SK-MEL-5 (cell line): ENCODE measurements at regions not wholly inside any gene's neighbourhood (a gene's known extent, or its start where the extent isn't known, plus 50 kb on each side); places are given as distances from the start of the nearest gene placed in this dataset.

ENCODE experiments used
- DNase-seq: peaks from one replicate; pipeline ENCODE4 v3.0.0-alpha.2; 2016; ENCODE audit warnings: low read depth, low spot score
- in situ Hi-C: cut with HindIII; loops from 2 replicates; pipeline ENCODE4 v1.10.0; 2016; ENCODE audit warnings: low sequenced_read_pairs, high pct_unique_total_duplicates, low pct_unique_long_range_greater_than_20kb

GRCh38 chrX:56503941-56504673, 59.3 kb upstream of the UBQLN2 start:
- in situ Hi-C loops: no loop called here
- peak; percentile 3 for DNase-seq

- no peak for DNase-seq
These were observed 57.6 kb upstream of the UBQLN2 start for GRCh38 chrX:56505866-56506265.

More at GRCh38 chrX:56505866-56506265, 57.6 kb upstream of the UBQLN2 start:
- in situ Hi-C loops: no loop called here
